Naive thymus-derived CD8-positive, alpha-beta T cell (primary cell): ENCODE measurements at regions not wholly inside any gene's neighbourhood (a gene's known extent, or its start where the extent isn't known, plus 50 kb on each side); places are given as distances from the start of the nearest gene placed in this dataset.
"Not testable (repeated sequence)": the region's sequence is repeated elsewhere in the genome, so short reads cannot be mapped to it uniquely, and the experiment has no call there.

Experiments
- ATAC-seq, 2 donors: fragments of 150-1000 bp; cut with Tn5 transposase in 1 of 2; sonication (Bioruptor Pico), chemical (Tn5 transposase) in 1 of 2; 1 replicate in 1 of 2; 2 replicates in 1 of 2; pipeline ENCODE4 v1.10.0; 2021; ENCODE audit warnings: mild to moderate bottlenecking in 2 of 2, moderate library complexity in 2 of 2
- POLR2A ChIA-PET: fragments of 350-600 bp; sonication (Branson Sonifier 250); formaldehyde crosslinking; loops from one replicate; lab custom pipeline; 2021; ENCODE audit warnings: antibody characterized with exemption; lab: Charles Lee
- DNase-seq, 10 donors: peaks; one replicate each; pipeline versions ENCODE4 v3.0.0 to v3.0.0-alpha.2; 2020 to 2022
- H3K27ac Mint-ChIP-seq, 10 donors: one replicate each; pipeline ENCODE4 v1.8.0; 2020 to 2022; ENCODE audit warnings: mild to moderate bottlenecking in 10 of 10, mixed read lengths in 10 of 10, moderate library complexity in 4 of 10, inconsistent platforms in 1 of 10
- H3K27me3 Mint-ChIP-seq, 5 donors: one replicate each; pipeline ENCODE4 v1.8.0; 2021 to 2022; ENCODE audit warnings: mixed read lengths in 5 of 5
- H3K36me3 Mint-ChIP-seq, 3 donors: one replicate each; pipeline ENCODE4 v1.8.0; 2020 to 2022; ENCODE audit warnings: mixed read lengths in 3 of 3, mild to moderate bottlenecking in 2 of 3, inconsistent platforms in 1 of 3
- H3K4me1 Mint-ChIP-seq, 4 donors: one replicate each; pipeline ENCODE4 v1.8.0; 2021 to 2022; ENCODE audit warnings: mixed read lengths in 4 of 4
- H3K4me3 Mint-ChIP-seq, 10 donors: one replicate each; pipeline ENCODE4 v1.8.0; 2020 to 2022; ENCODE audit warnings: mild to moderate bottlenecking in 10 of 10, mixed read lengths in 10 of 10, moderate library complexity in 6 of 10, inconsistent platforms in 1 of 10
- H3K9me3 Mint-ChIP-seq, 9 donors: one replicate each; pipeline ENCODE4 v1.8.0; 2020 to 2022; ENCODE audit warnings: mixed read lengths in 9 of 9, mild to moderate bottlenecking in 3 of 9, inconsistent platforms in 1 of 9, moderate library complexity in 1 of 9

DNA sequence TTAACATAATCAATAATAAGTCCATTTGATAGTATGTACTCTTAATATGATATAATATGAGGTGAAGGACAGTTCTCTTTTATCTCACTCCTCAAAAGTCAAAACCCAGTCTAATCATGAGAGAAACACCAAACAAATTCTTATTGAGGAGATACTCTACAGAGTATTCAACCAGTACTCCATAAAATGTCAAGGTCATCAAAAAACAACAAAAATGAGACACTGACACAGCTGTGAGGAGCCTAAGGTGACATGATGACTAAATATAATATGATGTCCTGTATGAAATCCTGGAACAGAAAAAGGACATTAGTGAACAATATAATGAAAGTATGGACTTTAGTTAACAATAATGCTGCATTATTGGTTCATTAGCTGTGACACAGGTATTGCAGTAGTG lies 675.1 kb downstream of the HTR1B start:
- Mint-ChIP-seq H3K36me3 (no peaks in the 10 kb centered on the region), H3K27ac (no peak overlapping the region), H3K27me3 (no peaks in the 10 kb centered on the region), H3K4me1 (no peaks in the 10 kb centered on the region), H3K9me3 (peaks cover 0 to 44% (median 8%) of the 10 kb centered on the region in 9 donors), H3K4me3 (no peak overlapping the region)
- DNase-seq, result no peak
- no peak for ATAC-seq
- POLR2A ChIA-PET, result no interaction called here

DNA sequence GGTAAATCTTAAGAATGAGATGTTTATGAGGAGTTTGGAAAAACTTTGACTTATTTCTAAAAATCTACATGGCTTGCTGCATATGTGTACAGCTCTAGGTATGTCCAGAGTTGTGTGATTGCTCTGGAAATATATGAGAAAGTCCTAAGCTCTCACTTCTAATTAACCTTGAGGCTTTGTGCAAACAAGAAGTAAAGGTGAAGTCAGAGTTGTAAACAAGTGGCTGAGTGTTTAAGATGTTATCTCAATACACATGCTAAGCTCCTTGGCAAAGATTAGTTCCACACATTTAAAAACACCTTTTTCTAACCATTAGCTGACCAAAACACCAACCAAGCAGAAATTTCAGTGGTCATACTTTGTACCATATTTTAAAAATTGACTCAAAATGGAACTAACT lies 684.2 kb downstream of the HTR1B start:
- H3K4me1 Mint-ChIP-seq, result no peaks in the 10 kb centered on the region
- H3K4me3 Mint-ChIP-seq, result no peak overlapping the region
- no peaks in the 10 kb centered on the region for H3K36me3 Mint-ChIP-seq
- no peaks in the 10 kb centered on the region for H3K27me3 Mint-ChIP-seq
- H3K27ac Mint-ChIP-seq, result no peak overlapping the region
- POLR2A ChIA-PET, result no interaction called here
- DNase-seq, result no peak
- ATAC-seq, result no peak
- peaks cover 1 to 17% (median 4%) of the 10 kb centered on the region in 9 donors for H3K9me3 Mint-ChIP-seq

DNA sequence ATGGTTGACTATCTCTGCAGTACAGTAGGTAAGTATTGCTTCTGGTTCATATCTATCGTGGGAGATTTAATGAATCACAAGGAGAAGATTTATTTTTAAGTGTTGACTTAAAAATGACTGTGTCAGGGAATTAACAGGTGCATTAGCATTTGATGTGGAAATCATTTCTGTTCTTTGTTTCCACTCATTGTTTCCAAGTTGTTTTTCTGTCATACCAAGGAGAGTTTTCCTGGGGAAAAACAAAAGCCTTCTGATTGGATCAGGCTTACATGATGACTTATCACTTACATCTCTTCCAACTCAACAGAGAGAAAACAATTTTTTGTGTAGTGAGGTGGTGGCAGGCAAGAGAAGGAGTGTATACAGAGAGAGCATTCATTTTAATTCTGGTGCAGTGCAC lies 686.4 kb downstream of the HTR1B start:
- Mint-ChIP-seq H3K9me3 (peaks cover 0 to 14% (median 3%) of the 10 kb centered on the region in 9 donors), H3K36me3 (no peaks in the 10 kb centered on the region), H3K27me3 (no peaks in the 10 kb centered on the region), H3K4me1 (no peaks in the 10 kb centered on the region), H3K27ac (no peak overlapping the region), H3K4me3 (no peak overlapping the region)
- POLR2A ChIA-PET, result no interaction called here
- DNase-seq (no peak), ATAC-seq (no peak)

DNA sequence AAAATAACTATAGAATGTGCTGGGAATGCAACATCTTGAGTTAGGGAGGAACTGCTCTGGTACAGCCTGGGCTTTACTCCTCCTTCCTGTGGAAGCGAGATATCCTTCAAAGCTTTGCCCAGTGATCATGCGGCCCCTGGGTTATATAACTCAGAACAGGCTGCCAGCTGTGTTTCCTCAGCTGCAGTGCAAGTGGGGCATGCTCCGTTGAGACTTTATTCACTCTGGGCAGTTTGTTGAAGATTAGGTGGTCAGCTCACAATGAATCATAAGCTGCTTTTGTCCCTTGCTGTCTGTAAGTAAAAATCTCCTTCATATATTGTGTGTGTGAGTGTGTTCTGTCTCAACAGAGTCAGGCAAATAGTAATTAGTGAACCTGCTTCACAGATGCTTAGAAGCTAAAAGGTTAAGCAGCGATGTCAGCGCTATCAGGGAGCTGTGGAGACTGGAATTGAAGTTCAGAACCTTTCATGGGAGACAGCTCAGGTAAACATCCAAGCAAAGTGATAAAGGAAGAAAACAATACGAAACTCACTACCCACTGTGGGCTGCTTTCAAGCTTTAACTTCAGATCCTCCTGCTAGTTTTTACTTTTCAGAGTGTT lies 688.4 kb downstream of the HTR1B start:
- Mint-ChIP-seq H3K4me3 (no peak overlapping the region), H3K9me3 (peaks cover 0 to 8% (median 0%) of the 10 kb centered on the region in 9 donors), H3K27me3 (no peaks in the 10 kb centered on the region), H3K27ac (no peak overlapping the region), H3K4me1 (no peaks in the 10 kb centered on the region), H3K36me3 (no peaks in the 10 kb centered on the region)
- POLR2A ChIA-PET, result no interaction called here
- ATAC-seq (no peak), DNase-seq (no peak)

GRCh38 chr6:76772951-76773350 lies 690.3 kb downstream of the HTR1B start:
- ATAC-seq, result no peak
- Mint-ChIP-seq H3K27me3 (no peaks in the 10 kb centered on the region), H3K4me1 (no peaks in the 10 kb centered on the region), H3K9me3 (peaks cover 0 to 8% (median 0%) of the 10 kb centered on the region in 9 donors), H3K36me3 (no peaks in the 10 kb centered on the region), H3K27ac (no peak overlapping the region), H3K4me3 (no peak overlapping the region)
- no peak for DNase-seq
- POLR2A ChIA-PET, result no interaction called here

DNA sequence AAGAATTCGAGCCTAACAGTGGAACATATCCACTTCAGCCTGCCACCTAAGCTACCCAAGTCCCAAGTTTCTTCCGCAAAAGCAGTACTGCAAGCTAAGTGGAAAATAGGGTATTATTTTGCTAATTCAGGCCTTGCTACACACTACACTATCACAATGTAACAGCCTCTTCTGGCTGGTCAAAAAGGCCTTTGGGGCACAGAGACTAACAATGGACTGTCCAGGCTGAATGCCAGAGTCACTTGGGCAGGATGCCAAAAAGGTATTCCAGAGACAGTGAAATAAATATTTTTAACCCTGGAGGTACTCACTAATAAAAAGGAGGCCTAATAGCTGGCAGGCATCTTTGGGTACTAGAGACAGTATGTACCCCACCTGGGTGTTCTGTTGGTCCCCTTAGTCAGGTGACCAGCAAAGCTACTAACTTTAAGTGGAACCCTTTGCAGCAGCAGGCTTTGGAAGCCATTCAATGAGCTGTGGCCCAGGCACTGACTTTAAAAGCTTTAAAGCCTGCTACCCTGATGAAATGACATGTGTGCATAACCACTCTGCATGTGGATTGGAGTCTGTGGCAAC lies 692.1 kb downstream of the HTR1B start:
- DNase-seq (no peak), ATAC-seq (no peak)
- H3K27ac Mint-ChIP-seq, result no peak overlapping the region
- no peaks in the 10 kb centered on the region for H3K36me3 Mint-ChIP-seq
- H3K9me3 Mint-ChIP-seq, result peaks cover 0 to 8% (median 0%) of the 10 kb centered on the region in 9 donors
- no peak overlapping the region for H3K4me3 Mint-ChIP-seq
- H3K27me3 Mint-ChIP-seq, result no peaks in the 10 kb centered on the region
- POLR2A ChIA-PET, result no interaction called here
- H3K4me1 Mint-ChIP-seq, result no peaks in the 10 kb centered on the region

DNA sequence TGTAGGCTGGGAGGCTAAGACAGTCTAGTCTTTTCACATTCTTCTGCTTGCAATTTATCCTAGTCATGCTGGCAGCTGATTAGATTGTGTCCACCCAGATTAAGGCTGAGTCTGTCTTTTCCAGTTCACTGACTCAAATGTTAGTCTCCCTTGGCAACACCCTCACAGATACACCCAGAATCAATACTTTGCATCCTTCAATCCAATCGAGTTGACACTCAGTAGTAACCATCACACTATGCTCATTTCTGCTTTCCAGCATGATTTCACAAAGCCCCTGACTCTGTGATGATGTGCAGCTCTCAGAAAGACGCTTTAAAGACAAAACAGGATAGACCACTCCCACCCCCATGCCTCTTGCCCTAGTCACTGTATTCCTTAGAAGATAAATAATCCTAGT lies 693.0 kb downstream of the HTR1B start:
- H3K36me3 Mint-ChIP-seq, result no peaks in the 10 kb centered on the region
- POLR2A ChIA-PET, result no interaction called here
- no peak for ATAC-seq
- no peak overlapping the region for H3K4me3 Mint-ChIP-seq
- H3K27ac Mint-ChIP-seq, result no peak overlapping the region
- DNase-seq, result no peak
- no peaks in the 10 kb centered on the region for H3K27me3 Mint-ChIP-seq
- H3K4me1 Mint-ChIP-seq, result no peaks in the 10 kb centered on the region
- peaks cover 0 to 8% (median 0%) of the 10 kb centered on the region in 9 donors for H3K9me3 Mint-ChIP-seq

GRCh38 chr6:76768556-76768955 lies 694.7 kb downstream of the HTR1B start:
- POLR2A ChIA-PET, result interaction anchor here (0.6 kb wide), 1 partner anchor 101 kb away, joined by 5 read pairs; no protein-coding TSS in a partner anchor
- peaks cover 0 to 8% (median 0%) of the 10 kb centered on the region in 9 donors for H3K9me3 Mint-ChIP-seq
- no peak for DNase-seq

GRCh38 chr6:76764057-76764456 lies 691.6 kb upstream of the IMPG1 start:
- peaks cover 0 to 24% (median 0%) of the 10 kb centered on the region in 9 donors for H3K9me3 Mint-ChIP-seq
- no peak overlapping the region for H3K27ac Mint-ChIP-seq
- no peak overlapping the region for H3K4me3 Mint-ChIP-seq
- POLR2A ChIA-PET, result no interaction called here
- no peaks in the 10 kb centered on the region for H3K36me3 Mint-ChIP-seq
- no peak for ATAC-seq
- no peaks in the 10 kb centered on the region for H3K27me3 Mint-ChIP-seq
- no peak for DNase-seq
- H3K4me1 Mint-ChIP-seq, result no peaks in the 10 kb centered on the region

More at GRCh38 chr6:76768556-76768955, 694.7 kb downstream of the HTR1B start:
- ATAC-seq, result no peak
- H3K27ac Mint-ChIP-seq, result no peak overlapping the region
- no peak overlapping the region for H3K4me3 Mint-ChIP-seq
- H3K27me3 Mint-ChIP-seq, result no peaks in the 10 kb centered on the region
- no peaks in the 10 kb centered on the region for H3K36me3 Mint-ChIP-seq
- no peaks in the 10 kb centered on the region for H3K4me1 Mint-ChIP-seq

- POLR2A ChIA-PET, result no interaction called here
- DNase-seq, result no peak
- Mint-ChIP-seq H3K4me3 (no peak overlapping the region), H3K4me1 (no peaks in the 10 kb centered on the region), H3K27ac (no peak overlapping the region), H3K9me3 (peaks cover 0 to 43% (median 7%) of the 10 kb centered on the region in 9 donors), H3K27me3 (peaks cover 0 to 2% (median 0%) of the 10 kb centered on the region in 5 donors), H3K36me3 (peaks cover 0 to 15% (median 0%) of the 10 kb centered on the region in 3 donors)
- ATAC-seq, result no peak
These were observed 680.4 kb upstream of the IMPG1 start for GRCh38 chr6:76752841-76753240.

GRCh38 chr6:76745388-76745787 lies 672.9 kb upstream of the IMPG1 start:
- peaks cover 0 to 13% (median 0%) of the 10 kb centered on the region in 9 donors for H3K9me3 Mint-ChIP-seq
- DNase-seq, POLR2A ChIA-PET, H3K36me3 Mint-ChIP-seq, H3K27ac Mint-ChIP-seq, H3K4me1 Mint-ChIP-seq, H3K4me3 Mint-ChIP-seq, H3K27me3 Mint-ChIP-seq, ATAC-seq: not testable (repeated sequence)

- H3K36me3 Mint-ChIP-seq, ATAC-seq, DNase-seq, H3K27me3 Mint-ChIP-seq, POLR2A ChIA-PET, H3K4me3 Mint-ChIP-seq, H3K4me1 Mint-ChIP-seq, H3K27ac Mint-ChIP-seq: not testable (repeated sequence)
- peaks cover 0 to 12% (median 0%) of the 10 kb centered on the region in 9 donors for H3K9me3 Mint-ChIP-seq
These were observed 671.8 kb upstream of the IMPG1 start for GRCh38 chr6:76744151-76744720.

DNA sequence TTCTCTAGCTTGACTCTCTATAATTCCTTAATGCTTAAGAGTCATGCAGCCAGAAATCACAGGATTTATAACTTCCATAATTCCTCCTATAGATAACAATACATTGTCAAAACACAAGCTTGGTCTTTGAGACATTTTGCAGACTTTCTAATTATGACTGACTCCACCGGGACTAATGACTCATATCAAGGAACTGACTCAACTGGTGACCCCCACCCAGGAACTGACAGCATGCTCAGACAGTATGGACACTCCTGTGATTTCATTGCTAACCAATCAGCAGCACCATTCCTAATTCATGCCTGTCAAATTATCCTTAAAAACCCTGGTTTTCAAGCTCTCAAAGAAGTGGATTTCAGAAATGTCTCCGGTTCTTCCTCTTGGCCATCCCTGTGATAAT lies 670.5 kb upstream of the IMPG1 start:
- Mint-ChIP-seq H3K27me3 (no peaks in the 10 kb centered on the region), H3K4me3 (no peak overlapping the region), H3K27ac (no peak overlapping the region), H3K4me1 (no peaks in the 10 kb centered on the region), H3K36me3 (no peaks in the 10 kb centered on the region), H3K9me3 (peaks cover 0 to 13% (median 7%) of the 10 kb centered on the region in 9 donors)
- DNase-seq (no peak), ATAC-seq (no peak)
- POLR2A ChIA-PET, result no interaction called here
